ENCODE measurements at regions not wholly inside any gene's neighbourhood (a gene's known extent, or its start where the extent isn't known, plus 50 kb on each side); places are given as distances from the start of the nearest gene placed in this dataset.

DNA sequence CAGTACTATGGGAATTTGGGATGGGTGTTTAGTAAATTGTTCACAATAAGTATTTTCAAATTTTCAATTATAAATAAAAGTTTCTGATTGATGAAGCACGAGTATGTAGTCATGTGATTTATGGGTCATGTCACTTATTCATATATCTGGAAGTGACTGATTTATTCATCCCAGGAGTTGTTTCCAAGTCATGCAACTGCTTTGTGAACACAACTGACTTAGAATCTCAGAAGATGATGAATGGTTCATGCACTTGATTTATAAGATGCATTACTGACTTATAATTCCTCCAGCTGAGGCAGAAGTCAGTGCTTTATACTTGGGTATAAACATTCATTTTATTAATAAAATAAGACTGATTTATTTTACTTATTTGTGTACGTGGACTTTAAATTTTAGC lies 137.8 kb upstream of the CBLB start:
- TF ChIP-seq, protein P1, sequence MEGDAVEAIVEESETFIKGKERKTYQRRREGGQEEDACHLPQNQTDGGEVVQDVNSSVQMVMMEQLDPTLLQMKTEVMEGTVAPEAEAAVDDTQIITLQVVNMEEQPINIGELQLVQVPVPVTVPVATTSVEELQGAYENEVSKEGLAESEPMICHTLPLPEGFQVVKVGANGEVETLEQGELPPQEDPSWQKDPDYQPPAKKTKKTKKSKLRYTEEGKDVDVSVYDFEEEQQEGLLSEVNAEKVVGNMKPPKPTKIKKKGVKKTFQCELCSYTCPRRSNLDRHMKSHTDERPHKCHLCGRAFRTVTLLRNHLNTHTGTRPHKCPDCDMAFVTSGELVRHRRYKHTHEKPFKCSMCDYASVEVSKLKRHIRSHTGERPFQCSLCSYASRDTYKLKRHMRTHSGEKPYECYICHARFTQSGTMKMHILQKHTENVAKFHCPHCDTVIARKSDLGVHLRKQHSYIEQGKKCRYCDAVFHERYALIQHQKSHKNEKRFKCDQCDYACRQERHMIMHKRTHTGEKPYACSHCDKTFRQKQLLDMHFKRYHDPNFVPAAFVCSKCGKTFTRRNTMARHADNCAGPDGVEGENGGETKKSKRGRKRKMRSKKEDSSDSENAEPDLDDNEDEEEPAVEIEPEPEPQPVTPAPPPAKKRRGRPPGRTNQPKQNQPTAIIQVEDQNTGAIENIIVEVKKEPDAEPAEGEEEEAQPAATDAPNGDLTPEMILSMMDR (IDR thresholded peaks at IDR 0.05), result no peak
- TF ChIP-seq EZH2 (IDR thresholded peaks at IDR 0.05) (no peak), EZH2phosphoT487 (IDR thresholded peaks at IDR 0.05) (no peak)

Measured in neural progenitor cell (in vitro differentiated cells).